HCT116 (cell line): ENCODE measurements at regions not wholly inside any gene's neighbourhood (a gene's known extent, or its start where the extent isn't known, plus 50 kb on each side); places are given as distances from the start of the nearest gene placed in this dataset.

Source experiments
- ATAC-seq: fragments of 200-7000 bp; cut with Tn5 transposase; 2 replicates; pipeline ENCODE4 v1.9.1; 2020; ENCODE audit warnings: mild to moderate bottlenecking, moderate library complexity
- BruUV-seq: library from RNA; stranded (reverse); fragments of 400-500 nt; replicated peaks from 2 replicates; lab custom pipeline; 2021; lab: Mats Ljungman, UMichigan
- CTCF ChIA-PET: fragments of 300-600 bp; sonication (Branson Sonifier 250); formaldehyde crosslinking; loops from one replicate; lab custom pipeline; 2021; ENCODE audit warnings: antibody characterized with exemption; lab: Charles Lee
- POLR2A ChIA-PET: fragments of 300-600, 350-600 bp; sonication (Branson Sonifier 250); formaldehyde crosslinking; loops from one replicate; lab custom pipeline; 2021; ENCODE audit warnings: antibody characterized with exemption; lab: Charles Lee
- RAD21 ChIA-PET, 2 experiments: fragments of 300-600 bp; sonication (Branson Sonifier 250); formaldehyde crosslinking; loops; one replicate each; lab custom pipeline; 2023; ENCODE audit warnings: low total read pairs in 2 of 2; ENCODE audit not compliant: uncharacterized antibody in 2 of 2, unreplicated experiment in 2 of 2, low non-redundant PET in 1 of 2; lab: Charles Lee
- DNase-seq: peaks from one replicate; pipeline ENCODE4 v3.0.0-alpha.2; 2010; ENCODE audit warnings: low read depth, low spot score
- H2AFZ ChIP-seq: fragments of 200-600 bp; shearing (Covaris generic), sonication (generic); 2 replicates; pipeline ENCODE4 v1.6.1; 2017; ENCODE audit warnings: low read depth, mixed run types, mixed read lengths, antibody characterized with exemption, low read length; ENCODE audit not compliant: poor library complexity, severe bottlenecking
- H3K27ac ChIP-seq: 2 replicates; pipeline ENCODE4 v1.5.1; 2012; ENCODE audit warnings: low read depth, low read length
- H3K27me3 ChIP-seq: fragments of 200-600 bp; sonication (generic); 2 replicates; pipeline ENCODE4 v1.6.1; 2016; ENCODE audit warnings: mixed run types, low read length, mixed read lengths; ENCODE audit not compliant: insufficient read depth
- H3K36me3 ChIP-seq, 2 experiments: fragments of 200-500 bp in 1 of 2; fragments of 200-600 bp in 1 of 2; sonication (Bioruptor generic) in 1 of 2; sonication (generic) in 1 of 2; 2 replicates each; pipeline versions ENCODE4 v1.5.1 to v1.6.1; 2014 to 2016; ENCODE audit warnings: low read length in 2 of 2, inconsistent platforms in 1 of 2, mixed read lengths in 1 of 2, mixed run types in 1 of 2; ENCODE audit not compliant: insufficient read depth in 2 of 2, control insufficient read depth in 1 of 2
- H3K4me1 ChIP-seq, 2 experiments: fragments of 200-600 bp in 1 of 2; sonication (generic) in 1 of 2; 2 replicates each; pipeline versions ENCODE4 v1.5.1 to v1.6.1; 2012 to 2017; ENCODE audit warnings: low read length in 2 of 2, inconsistent platforms in 1 of 2, mild to moderate bottlenecking in 1 of 2, mixed read lengths in 1 of 2, mixed run types in 1 of 2, moderate library complexity in 1 of 2; ENCODE audit not compliant: insufficient read depth in 2 of 2, control insufficient read depth in 1 of 2
- H3K4me2 ChIP-seq: fragments of 200-600 bp; sonication (generic); 2 replicates; pipeline ENCODE4 v1.6.1; 2017; ENCODE audit warnings: mixed run types, low read length, mixed read lengths
- H3K4me3 ChIP-seq, 2 experiments: fragments of 200-600 bp in 1 of 2; sonication (generic) in 1 of 2; replicated peaks in 1 of 2; 2 replicates each; pipeline ENCODE4 v1.5.1; 2011 to 2016; ENCODE audit warnings: low read length in 2 of 2, control low read depth in 1 of 2, low read depth in 1 of 2, mild to moderate bottlenecking in 1 of 2, mixed read lengths in 1 of 2, mixed run types in 1 of 2
- H3K79me2 ChIP-seq: fragments of 200-600 bp; sonication (generic); 2 replicates; pipeline ENCODE4 v1.6.1; 2017; ENCODE audit warnings: mild to moderate bottlenecking, mixed run types, low read length, moderate library complexity, mixed read lengths; ENCODE audit not compliant: insufficient read depth
- H3K9ac ChIP-seq: fragments of 200-600 bp; sonication (generic); 2 replicates; pipeline ENCODE4 v1.6.1; 2016; ENCODE audit warnings: low read length, mixed read lengths
- H3K9me2 ChIP-seq: fragments of 200-600 bp; sonication (generic), shearing (Covaris generic); 2 replicates; pipeline ENCODE4 v1.6.1; 2017; ENCODE audit warnings: mixed run types, mild to moderate bottlenecking, moderate library complexity; ENCODE audit not compliant: insufficient read depth
- H3K9me3 ChIP-seq, 2 experiments: fragments of 200-500 bp in 1 of 2; fragments of 200-600 bp in 1 of 2; sonication (Bioruptor generic) in 1 of 2; sonication (generic) in 1 of 2; 2 replicates each; pipeline ENCODE4 v1.6.1; 2014 to 2017; ENCODE audit warnings: low read length in 2 of 2, mixed read lengths in 2 of 2, inconsistent platforms in 1 of 2, low read depth in 1 of 2, mild to moderate bottlenecking in 1 of 2, mixed run types in 1 of 2, moderate library complexity in 1 of 2; ENCODE audit not compliant: control insufficient read depth in 1 of 2, insufficient read depth in 1 of 2
- H4K20me1 ChIP-seq: fragments of 200-600 bp; sonication (generic), shearing (Covaris generic); 2 replicates; pipeline ENCODE4 v1.6.1; 2017; ENCODE audit warnings: mixed run types, mild to moderate bottlenecking, moderate library complexity; ENCODE audit not compliant: insufficient read depth
- ATF3 ChIP-seq: IDR thresholded peaks from 2 replicates; pipeline ENCODE4 v1.6.1; 2012
- CBX3 ChIP-seq: IDR thresholded peaks from 2 replicates; pipeline ENCODE4 v1.6.1; 2012; ENCODE audit warnings: low read depth
- CEBPB ChIP-seq: IDR thresholded peaks from 2 replicates; pipeline ENCODE4 v1.6.1; 2012; ENCODE audit warnings: low read depth
- CTCF ChIP-seq, 3 experiments: fragments of 200-600 bp in 1 of 3; sonication (generic) in 1 of 3; IDR thresholded peaks in 2 of 3; conservative IDR thresholded peaks in 1 of 3; 2 replicates each; pipeline ENCODE4 v1.5.1; 2012 to 2017; ENCODE audit warnings: low read depth in 2 of 3, low read length in 2 of 3, antibody characterized with exemption in 1 of 3, borderline replicate concordance in 1 of 3, control low read depth in 1 of 3, mild to moderate bottlenecking in 1 of 3, mixed read lengths in 1 of 3, mixed run types in 1 of 3, moderate library complexity in 1 of 3; ENCODE audit not compliant: insufficient read depth in 1 of 3
- EGR1 ChIP-seq: IDR thresholded peaks from 2 replicates; pipeline ENCODE4 v1.6.1; 2012; ENCODE audit warnings: low read depth
- ELF1 ChIP-seq: IDR thresholded peaks from 2 replicates; pipeline ENCODE4 v1.6.1; 2012; ENCODE audit warnings: low read depth, borderline replicate concordance
- EZH2 ChIP-seq: fragments of 200-600 bp; sonication (generic); IDR thresholded peaks from 2 replicates; pipeline ENCODE4 v1.6.1; 2017; ENCODE audit warnings: antibody characterized with exemption, mixed run types
- FOSL1 ChIP-seq: IDR thresholded peaks from 2 replicates; pipeline ENCODE4 v1.6.1; 2012; ENCODE audit warnings: low read depth
- POLR2AphosphoS5 ChIP-seq: IDR thresholded peaks from 2 replicates; pipeline ENCODE4 v1.6.1; 2011; ENCODE audit warnings: mild to moderate bottlenecking, low read depth, low read length, moderate library complexity
- RAD21 ChIP-seq: IDR thresholded peaks from 2 replicates; pipeline ENCODE4 v1.6.1; 2012; ENCODE audit warnings: low read depth, mild to moderate bottlenecking
- REST ChIP-seq: IDR thresholded peaks from 2 replicates; pipeline ENCODE4 v1.6.1; 2012; ENCODE audit warnings: low read depth
- SIN3A ChIP-seq: IDR thresholded peaks from 2 replicates; pipeline ENCODE4 v1.6.1; 2012; ENCODE audit warnings: low read depth
- ZBTB33 ChIP-seq: IDR thresholded peaks from 2 replicates; pipeline ENCODE4 v1.6.1; 2011; ENCODE audit warnings: mild to moderate bottlenecking, low read length, moderate library complexity; ENCODE audit not compliant: insufficient replicate concordance; ENCODE audit errors: extremely low read depth
- ZFX ChIP-seq: fragments of 450-650 bp; IDR thresholded peaks from 2 replicates; pipeline ENCODE4 v1.6.1; 2017
- intact Hi-C: fragments of 100-400 bp; cut with micrococcal nuclease; formaldehyde crosslinking; loops from 2 replicates; pipeline ENCODE4 v1.10.0; 2022

GRCh38 chr22:46061501-46062231 is 84.7 kb upstream of the WNT7B start (continued):
- TF ChIP-seq ATF3: no peak
- TF ChIP-seq, all 23 proteins: peak for 0

- Histone ChIP-seq H4K20me1 (no peaks in the 10 kb centered on the region), H2AFZ (no peak overlapping the region), H3K9ac (no peak overlapping the region), H3K9me2 (no peaks in the 10 kb centered on the region), H3K79me2 (peaks cover 83% of the 10 kb centered on the region), H3K4me3 (no peak overlapping the region), H3K27ac (no peak overlapping the region), H3K36me3 (no peaks in the 10 kb centered on the region), H3K9me3 (no peaks in the 10 kb centered on the region), H3K27me3 (no peaks in the 10 kb centered on the region), H3K4me1 (peaks cover 5 to 22% of the 10 kb centered on the region in 2 experiments; a peak in 3 of 4 replicates), H3K4me2 (no peak overlapping the region)
- TF ChIP-seq ZFX (no peak), CTCF (IDR thresholded peaks at IDR 0.05 in 2 of 3, conservative IDR thresholded peaks at IDR 0.05 in 1 of 3; ENCODE audit: borderline replicate concordance in 1 of 3, insufficient read depth in 1 of 3, low read depth in 2 of 3, low read length in 2 of 3) (no peak), RAD21 (no peak), ATF3 (no peak), CEBPB (no peak), ELF1 (no peak), REST (no peak), SIN3A (no peak), CBX3 (no peak), EGR1 (no peak), POLR2AphosphoS5 (no peak), EZH2 (no peak), ZBTB33 (no peak), FOSL1 (no peak)
- DNase-seq (no peak), ATAC-seq (no peak)
- CTCF ChIA-PET: no interaction called here
- POLR2A ChIA-PET: no interaction called here
- BruUV-seq: no TSS peak
- intact Hi-C loops: no loop called here
- RAD21 ChIA-PET: no interaction called here
These were observed 85.3 kb upstream of the WNT7B start for GRCh38 chr22:46062232-46062615.
